ENCODE measurements at regions not wholly inside any gene's neighbourhood (a gene's known extent, or its start where the extent isn't known, plus 50 kb on each side); places are given as distances from the start of the nearest gene placed in this dataset.

GRCh38 chr11:119472856-119473222, 49.9 kb upstream of the THY1 start:
- ATAC-seq (ENCODE audit: low FRiP score in 2 of 2): no peak
- no peak for TF ChIP-seq CTCF (IDR thresholded peaks at IDR 0.05)
- no peak for TF ChIP-seq POLR2AphosphoS5 (IDR thresholded peaks at IDR 0.05)
- no peak for TF ChIP-seq POLR2A (IDR thresholded peaks at IDR 0.05)
- TF ChIP-seq EP300 (IDR thresholded peaks at IDR 0.05): no peak
- Histone ChIP-seq H3K9me3 (no peaks in the 10 kb centered on the region), H3K27ac (no peak overlapping the region), H3K36me3 (no peaks in the 10 kb centered on the region), H3K4me1 (no peaks in the 10 kb centered on the region), H3K27me3 (no peaks in the 10 kb centered on the region), H3K4me3 (no peak overlapping the region)
- no peak for DNase-seq
- 87 to 89% methylated on average over 14 of the region's 14 CpGs for WGBS, 2 donors
